Hepatocyte (in vitro differentiated cells): ENCODE measurements at regions not wholly inside any gene's neighbourhood (a gene's known extent, or its start where the extent isn't known, plus 50 kb on each side); places are given as distances from the start of the nearest gene placed in this dataset.

Source experiments
- EZH2 ChIP-seq: fragments of 200-600 bp; sonication (generic); IDR thresholded peaks from 2 replicates; pipeline ENCODE4 v1.6.1; 2016; ENCODE audit warnings: antibody characterized with exemption, mild to moderate bottlenecking, borderline replicate concordance
- EZH2phosphoT487 ChIP-seq: fragments of 200-600 bp; sonication (generic); IDR thresholded peaks from one replicate; pipeline ENCODE4 v1.6.1; 2018; ENCODE audit warnings: antibody characterized with exemption, mild to moderate bottlenecking, low read depth, moderate library complexity; ENCODE audit not compliant: unreplicated experiment, severe bottlenecking
- TF ChIP-seq, protein P1 (sequence below): fragments of 200-600 bp; sonication (generic); IDR thresholded peaks from 2 replicates; pipeline ENCODE4 v1.5.1; 2016; ENCODE audit warnings: antibody characterized with exemption, mild to moderate bottlenecking; ENCODE audit not compliant: poor library complexity

DNA sequence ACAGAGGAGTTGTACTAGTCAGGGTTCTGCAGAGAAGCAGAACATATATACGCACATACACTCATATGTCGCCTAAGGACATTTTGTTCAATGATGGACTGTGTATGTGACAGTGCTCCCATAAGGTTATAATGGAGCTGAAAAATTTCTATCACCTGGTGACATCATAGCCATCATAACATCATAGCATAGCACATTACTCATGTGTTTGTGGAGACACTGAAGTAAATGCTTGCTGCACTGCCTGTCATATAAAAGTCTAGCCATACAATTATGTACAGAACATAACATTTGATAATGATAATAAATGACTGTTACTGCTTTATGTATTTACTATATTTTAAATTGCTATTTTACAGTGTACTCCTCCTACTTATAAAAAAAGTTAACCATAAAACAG lies 83.1 kb downstream of the TSN start:
- TF ChIP-seq, protein P1, sequence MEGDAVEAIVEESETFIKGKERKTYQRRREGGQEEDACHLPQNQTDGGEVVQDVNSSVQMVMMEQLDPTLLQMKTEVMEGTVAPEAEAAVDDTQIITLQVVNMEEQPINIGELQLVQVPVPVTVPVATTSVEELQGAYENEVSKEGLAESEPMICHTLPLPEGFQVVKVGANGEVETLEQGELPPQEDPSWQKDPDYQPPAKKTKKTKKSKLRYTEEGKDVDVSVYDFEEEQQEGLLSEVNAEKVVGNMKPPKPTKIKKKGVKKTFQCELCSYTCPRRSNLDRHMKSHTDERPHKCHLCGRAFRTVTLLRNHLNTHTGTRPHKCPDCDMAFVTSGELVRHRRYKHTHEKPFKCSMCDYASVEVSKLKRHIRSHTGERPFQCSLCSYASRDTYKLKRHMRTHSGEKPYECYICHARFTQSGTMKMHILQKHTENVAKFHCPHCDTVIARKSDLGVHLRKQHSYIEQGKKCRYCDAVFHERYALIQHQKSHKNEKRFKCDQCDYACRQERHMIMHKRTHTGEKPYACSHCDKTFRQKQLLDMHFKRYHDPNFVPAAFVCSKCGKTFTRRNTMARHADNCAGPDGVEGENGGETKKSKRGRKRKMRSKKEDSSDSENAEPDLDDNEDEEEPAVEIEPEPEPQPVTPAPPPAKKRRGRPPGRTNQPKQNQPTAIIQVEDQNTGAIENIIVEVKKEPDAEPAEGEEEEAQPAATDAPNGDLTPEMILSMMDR, result no peak
- TF ChIP-seq EZH2phosphoT487 (no peak), EZH2 (no peak)
